ENCODE measurements at regions not wholly inside any gene's neighbourhood (a gene's known extent, or its start where the extent isn't known, plus 50 kb on each side); places are given as distances from the start of the nearest gene placed in this dataset.
"Not testable (repeated sequence)": the region's sequence is repeated elsewhere in the genome, so short reads cannot be mapped to it uniquely, and the experiment has no call there.

DNA sequence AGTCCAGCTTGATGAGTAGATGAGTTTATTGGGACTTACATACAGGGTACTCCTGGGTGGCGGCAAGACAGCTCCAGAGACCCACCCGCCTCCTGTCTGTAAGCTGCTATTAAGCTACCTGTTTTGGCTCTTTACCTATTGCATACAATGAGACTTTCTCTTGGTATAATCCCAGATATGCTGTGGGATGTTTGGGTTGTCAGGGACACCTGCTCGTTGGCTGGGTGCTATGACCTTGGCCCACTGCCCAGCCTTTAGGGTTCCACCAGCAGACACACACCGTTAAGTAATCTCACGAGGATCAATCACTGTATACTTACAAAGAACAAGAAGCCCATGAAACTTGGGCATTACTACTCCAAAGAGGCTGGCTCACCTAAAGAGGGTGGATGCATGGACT is 116.4 kb downstream of the NPIPB5 start:
- no peak for DNase-seq

- DNase-seq = no peak
These were observed 118.3 kb downstream of the NPIPB5 start for GRCh38 chr16:22628994-22629393.

DNA sequence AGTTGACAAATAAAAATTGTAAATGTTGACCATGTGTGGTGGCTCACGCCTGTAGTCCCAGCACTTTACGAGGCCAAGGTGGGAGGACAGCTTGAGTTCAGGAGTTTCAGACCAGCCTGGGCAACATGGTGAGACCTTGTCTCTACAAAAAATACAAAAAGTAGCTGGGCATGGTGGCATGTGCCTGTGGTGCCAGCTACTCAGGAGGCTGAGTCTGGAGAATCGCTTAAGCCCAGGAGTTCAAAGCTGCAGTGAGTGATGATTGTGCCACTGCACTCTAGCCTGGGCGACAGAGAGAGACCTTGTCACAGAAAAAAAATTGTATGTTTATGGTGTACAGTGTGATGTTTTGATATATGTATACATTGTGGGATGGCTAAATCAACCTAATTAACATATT is 119.6 kb downstream of the NPIPB5 start:
- DNase-seq = no peak

DNA sequence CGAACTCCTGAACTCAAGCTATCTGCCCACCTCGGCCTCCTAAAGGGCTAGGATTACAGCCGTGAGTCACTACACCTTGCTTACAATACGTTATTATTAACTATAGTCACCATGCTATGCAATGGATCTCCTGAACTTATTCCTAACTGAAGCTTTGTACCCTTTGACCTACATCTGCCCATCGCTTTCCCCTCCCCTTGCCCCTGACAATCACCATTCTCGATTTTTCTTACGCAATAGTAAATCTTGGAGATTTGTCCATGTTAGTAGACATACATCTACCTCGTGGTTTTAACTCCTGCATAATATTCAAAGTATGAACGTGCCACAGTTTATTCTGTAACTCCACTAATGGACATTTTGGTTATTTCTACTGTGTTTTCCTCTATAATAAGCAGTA is 120.6 kb downstream of the NPIPB5 start:
- DNase-seq = no peak

GRCh38 chr16:22632606-22633005 is 121.9 kb downstream of the NPIPB5 start:
- no peak for DNase-seq

GRCh38 chr16:22633280-22633679 is 122.6 kb downstream of the NPIPB5 start:
- DNase-seq = no peak

DNA sequence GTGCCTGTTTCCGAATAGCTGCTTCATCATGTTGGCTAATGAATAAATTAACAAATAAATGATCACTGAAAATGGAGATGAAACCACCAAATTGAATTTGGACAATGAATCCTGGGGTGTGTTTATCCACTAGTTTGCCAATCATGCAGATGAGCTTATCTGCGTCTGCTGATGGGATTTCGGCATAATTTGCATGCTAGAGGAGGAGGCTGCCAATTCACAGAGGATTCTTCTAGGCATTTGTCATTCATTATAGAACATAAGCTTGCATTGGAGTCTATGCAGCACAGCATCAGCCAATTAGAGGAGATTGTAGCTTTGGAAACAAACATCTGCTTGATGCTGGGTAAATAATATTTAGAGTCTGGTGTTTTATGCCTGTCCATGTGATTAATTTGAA is 123.1 kb downstream of the NPIPB5 start:
- DNase-seq = no peak

- DNase-seq = no peak
These were observed 124.3 kb downstream of the NPIPB5 start for GRCh38 chr16:22634954-22635353.

GRCh38 chr16:22635357-22635761 is 124.7 kb downstream of the NPIPB5 start:
- DNase-seq = no peak

- no peak for DNase-seq
These were observed 125.1 kb downstream of the NPIPB5 start for GRCh38 chr16:22635801-22636200.

GRCh38 chr16:22638393-22639206 is 127.9 kb downstream of the NPIPB5 start:
- no peak for DNase-seq

DNA sequence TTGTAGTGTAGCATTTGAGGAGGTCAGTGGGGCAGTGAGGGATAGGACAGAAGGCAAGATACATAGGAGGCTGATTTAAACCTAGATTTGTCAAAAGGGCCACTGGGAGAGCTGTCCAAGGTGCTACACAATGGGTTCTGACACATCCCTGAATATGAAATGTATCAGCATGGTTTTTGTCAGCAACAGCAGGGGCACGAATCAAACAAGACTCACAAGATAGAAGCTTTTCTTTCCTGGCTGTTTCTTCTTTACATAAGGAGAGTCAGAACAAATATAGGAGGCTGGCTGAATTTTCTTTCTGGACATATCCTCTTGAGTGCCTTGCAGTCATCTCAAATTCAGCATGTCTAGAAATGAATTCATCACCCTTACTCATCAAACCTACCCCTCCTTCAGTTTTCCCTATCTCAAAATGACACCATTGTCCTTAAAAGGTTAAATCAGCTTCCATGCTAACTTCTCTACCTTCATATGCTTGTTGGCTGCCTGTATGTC is 130.5 kb downstream of the NPIPB5 start:
- DNase-seq = peak in 1 of 2 experiments; percentile 32

GRCh38 chr16:22642416-22643088 is 131.9 kb downstream of the NPIPB5 start:
- DNase-seq = no peak

DNA sequence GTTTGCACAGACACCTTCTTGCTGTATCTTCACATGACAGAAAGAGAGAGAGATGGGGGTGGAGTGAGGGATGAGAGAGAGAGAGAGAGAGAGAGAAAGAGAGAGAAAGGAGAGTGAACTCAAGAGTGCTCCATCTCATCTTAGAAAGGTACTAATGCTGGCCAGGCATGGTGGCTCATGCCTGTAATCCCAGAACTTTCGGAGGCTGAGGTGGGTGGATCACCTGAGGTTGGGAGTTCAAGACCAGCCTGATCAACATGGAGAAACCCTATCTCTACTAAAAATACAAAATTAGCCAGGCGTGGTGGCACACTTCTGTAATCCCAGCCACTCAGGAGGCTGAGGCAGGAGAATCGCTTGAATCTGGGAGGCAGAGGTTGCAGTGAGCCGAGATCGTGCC is 132.5 kb downstream of the NPIPB5 start:
- DNase-seq = not testable (repeated sequence)

DNA sequence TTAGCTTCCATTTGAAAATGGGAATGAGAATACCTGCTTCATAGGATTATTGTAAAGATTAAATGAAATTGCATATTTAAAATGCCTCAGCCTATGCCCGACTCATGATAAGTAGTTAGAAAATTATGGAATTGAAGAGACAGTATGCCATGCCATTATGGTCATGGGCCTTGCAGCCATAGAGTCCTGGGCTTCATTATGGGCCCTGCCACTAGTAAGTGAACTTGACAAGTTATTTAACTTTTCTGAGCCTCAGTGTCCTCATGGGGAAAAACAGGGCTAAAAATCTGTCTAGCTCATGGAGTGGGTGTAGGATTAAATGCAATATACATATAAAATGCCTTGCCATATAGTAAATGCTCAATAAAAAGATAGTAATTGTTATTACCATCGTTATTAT is 133.2 kb downstream of the NPIPB5 start:
- DNase-seq = no peak

GRCh38 chr16:22645868-22646267 is 135.2 kb downstream of the NPIPB5 start:
- DNase-seq = no peak

DNA sequence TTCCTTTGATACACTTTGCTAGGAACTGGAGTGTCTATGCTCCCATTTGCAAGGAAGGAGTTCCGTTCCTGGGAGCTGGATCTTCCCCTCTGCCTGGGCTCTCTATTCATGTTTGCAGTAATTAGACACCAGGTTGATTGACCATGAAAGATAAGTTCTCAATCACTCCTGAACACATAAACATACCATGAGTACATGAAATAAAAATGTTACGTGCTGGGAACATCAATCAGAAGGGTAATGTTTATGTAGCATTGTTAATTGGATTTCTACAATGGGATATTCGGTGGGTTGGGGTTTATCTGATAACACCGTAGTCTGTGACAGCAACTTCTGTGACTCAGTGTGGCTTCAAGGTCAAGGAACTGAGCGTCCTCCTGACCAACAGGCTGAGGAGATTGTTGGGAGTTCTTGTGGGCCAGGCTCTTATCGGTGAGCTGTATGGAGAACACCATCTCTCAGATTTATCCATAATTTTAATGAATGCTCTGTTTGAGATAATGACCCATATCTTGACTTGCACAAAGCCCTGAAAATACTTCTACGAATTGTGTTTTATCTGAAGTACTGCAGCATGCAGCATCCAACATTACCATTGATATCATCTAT is 136.4 kb downstream of the NPIPB5 start:
- no peak for DNase-seq

- no peak for DNase-seq
These were observed 137.4 kb downstream of the NPIPB5 start for GRCh38 chr16:22648141-22648540.

GRCh38 chr16:22648941-22649340 is 138.2 kb downstream of the NPIPB5 start:
- DNase-seq = no peak

DNA sequence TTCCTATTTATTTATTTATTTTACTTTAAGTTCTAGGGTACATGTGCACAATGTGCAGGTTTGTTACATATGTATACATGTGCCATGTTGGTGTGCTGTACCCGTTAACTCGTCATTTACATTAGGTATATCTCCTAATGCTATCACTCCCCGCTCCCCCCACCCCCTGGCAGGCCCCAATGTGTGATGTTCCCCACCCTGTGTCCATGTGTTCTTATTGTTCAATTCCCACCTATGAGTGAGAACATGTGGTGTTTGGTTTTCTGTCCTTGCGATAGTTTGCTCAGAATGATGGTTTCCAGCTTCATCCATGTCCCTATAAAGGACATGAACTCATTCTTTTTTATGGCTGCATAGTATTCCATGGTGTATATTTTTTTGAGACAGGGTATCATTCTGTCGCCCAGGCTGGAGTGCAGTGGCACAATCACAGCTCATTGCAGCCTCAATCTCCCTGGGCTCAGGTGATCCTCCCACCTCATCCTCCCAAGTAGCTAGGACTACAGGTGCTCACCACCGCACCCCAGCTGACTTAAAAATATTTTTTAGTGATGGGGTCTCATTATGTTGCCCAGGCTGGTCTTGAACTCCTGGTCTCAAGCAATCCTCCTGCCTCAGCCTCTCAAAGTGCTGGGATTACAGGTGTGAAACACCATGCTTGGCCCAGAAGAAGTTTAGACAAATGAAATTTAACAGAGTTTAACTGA is 140.6 kb downstream of the NPIPB5 start:
- not testable (repeated sequence) for DNase-seq

DNA sequence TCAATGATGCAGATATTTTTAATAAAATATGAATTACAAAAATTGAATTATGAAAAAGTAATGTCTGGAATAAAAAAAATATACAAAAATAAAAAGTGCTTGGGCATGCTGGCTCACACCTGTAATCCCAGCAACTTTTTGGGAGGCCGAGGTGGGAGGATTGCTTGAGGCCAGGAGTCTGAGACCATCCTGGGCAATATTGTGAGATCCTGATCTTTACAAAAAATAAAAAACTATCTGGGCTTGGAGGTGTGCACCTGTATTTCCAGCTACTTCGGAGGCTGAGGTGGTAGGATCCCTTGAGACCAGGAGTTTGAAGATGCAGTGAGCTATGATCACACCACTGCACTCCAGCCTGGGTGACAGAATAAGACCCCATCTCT is 141.8 kb downstream of the NPIPB5 start:
- no peak for DNase-seq

DNA sequence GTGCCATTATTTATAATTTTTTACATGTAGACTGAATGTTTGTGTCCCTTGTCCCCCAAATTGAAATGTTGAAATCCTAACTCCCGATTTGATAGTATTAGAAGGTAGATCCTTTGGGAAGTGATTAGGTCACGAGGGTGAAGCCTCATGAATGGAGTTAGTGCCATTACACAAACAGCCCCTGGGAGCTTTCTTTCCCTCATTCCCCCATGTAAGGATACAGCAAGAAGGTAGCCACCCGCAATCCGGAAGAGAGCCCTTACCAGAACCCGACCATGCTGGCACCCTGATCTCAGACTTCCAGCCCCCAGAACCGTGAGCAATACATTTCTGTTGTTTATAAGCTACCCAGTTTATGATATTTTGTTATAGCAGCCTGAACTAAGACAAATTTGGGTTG is 143.2 kb downstream of the NPIPB5 start:
- DNase-seq = no peak

GRCh38 chr16:22656573-22656972 is 145.9 kb downstream of the NPIPB5 start:
- not testable (repeated sequence) for DNase-seq

Data from AML-193 (cell line).